GM12878 (cell line): ENCODE measurements at regions not wholly inside any gene's neighbourhood (a gene's known extent, or its start where the extent isn't known, plus 50 kb on each side); places are given as distances from the start of the nearest gene placed in this dataset.

Experiments
- ATAC-seq: fragments of 200-7000 bp; cut with Tn5 transposase; 3 replicates; pipeline ENCODE4 v1.9.1; 2020; ENCODE audit warnings: mild to moderate bottlenecking, moderate library complexity
- BruUV-seq: library from RNA; stranded (reverse); fragments of 400-500 nt; replicated peaks from 2 replicates; lab custom pipeline; 2021; lab: Mats Ljungman, UMichigan
- CTCF ChIA-PET: fragments of 300-600 bp; sonication (Branson Sonifier 250); formaldehyde crosslinking; extraction: SDS; loops from one replicate; lab custom pipeline; 2021; ENCODE audit warnings: inconsistent platforms; lab: Yijun Ruan, JAX
- POLR2A ChIA-PET: fragments of 350-600 bp; formaldehyde crosslinking; extraction: SDS; loops from one replicate; lab custom pipeline; 2021; ENCODE audit warnings: inconsistent platforms; lab: Charles Lee
- RAD21 ChIA-PET: fragments of 300-600 bp; sonication (Branson Sonifier 250); formaldehyde crosslinking; loops from one replicate; lab custom pipeline; 2023; ENCODE audit warnings: antibody characterized with exemption; ENCODE audit not compliant: unreplicated experiment; lab: Charles Lee
- SMC1A ChIA-PET: fragments of 300-600 bp; sonication (Branson Sonifier 250); formaldehyde crosslinking; loops from one replicate; lab custom pipeline; 2023; ENCODE audit not compliant: unreplicated experiment, uncharacterized antibody; lab: Charles Lee
- DNase-seq: peaks from one replicate; pipeline ENCODE4 v3.0.0-alpha.2; 2011; ENCODE audit warnings: low read depth, low spot score
- FAIRE-seq: peaks from 3 replicates; lab custom pipeline; 2011; peaks lifted over from hg19 to GRCh38; lab: Jason Lieb, UNC
- H2AFZ ChIP-seq: 2 replicates; pipeline ENCODE4 v1.6.0; 2011; ENCODE audit warnings: low read depth, low read length, control low read depth; ENCODE audit not compliant: control insufficient read depth
- H3K27ac ChIP-seq: 2 replicates; pipeline ENCODE4 v1.5.1; 2011; ENCODE audit warnings: control low read depth; ENCODE audit not compliant: control insufficient read depth, insufficient read depth
- H3K27me3 ChIP-seq, 2 experiments: replicated peaks in 1 of 2; 2 replicates each; pipeline versions ENCODE4 v1.6.0 to v1.6.1; 2011; ENCODE audit warnings: low read length in 1 of 2; ENCODE audit not compliant: control insufficient read depth in 2 of 2, insufficient read depth in 2 of 2
- H3K36me3 ChIP-seq, 2 experiments: 2 replicates each; pipeline ENCODE4 v1.5.1; 2011; ENCODE audit warnings: low read length in 1 of 2; ENCODE audit not compliant: control insufficient read depth in 2 of 2, insufficient read depth in 2 of 2
- H3K4me1 ChIP-seq: 2 replicates; pipeline ENCODE4 v1.6.1; 2011; ENCODE audit warnings: mild to moderate bottlenecking, low read length, moderate library complexity, mixed read lengths; ENCODE audit not compliant: control insufficient read depth, insufficient read depth
- H3K4me2 ChIP-seq: 2 replicates; pipeline ENCODE4 v1.6.0; 2011; ENCODE audit warnings: control low read depth; ENCODE audit not compliant: control insufficient read depth, insufficient read depth
- H3K4me3 ChIP-seq: fragments of 200-600 bp; sonication (generic); 2 replicates; pipeline ENCODE4 v1.5.1; 2016
- H3K79me2 ChIP-seq: 2 replicates; pipeline ENCODE4 v1.6.0; 2011; ENCODE audit warnings: low read length; ENCODE audit not compliant: control insufficient read depth, insufficient read depth
- H3K9ac ChIP-seq: 2 replicates; pipeline ENCODE4 v1.8.0; 2011; ENCODE audit warnings: low read length, control low read depth, mixed read lengths; ENCODE audit not compliant: control insufficient read depth, insufficient read depth
- H3K9me3 ChIP-seq: replicated peaks from 3 replicates; pipeline ENCODE4 v1.5.1; 2011; ENCODE audit warnings: mild to moderate bottlenecking, low read length; ENCODE audit not compliant: control insufficient read depth, insufficient read depth
- H4K20me1 ChIP-seq: 2 replicates; pipeline ENCODE4 v1.6.0; 2011; ENCODE audit not compliant: control insufficient read depth, insufficient read depth
- CBFB ChIP-seq: IDR thresholded peaks from 2 replicates; pipeline ENCODE4 v1.6.1; 2016; ENCODE audit warnings: antibody characterized with exemption, low read depth
- CREM ChIP-seq: IDR thresholded peaks from 2 replicates; pipeline ENCODE4 v1.6.1; 2014; ENCODE audit warnings: antibody characterized with exemption, low read depth
- EP300 ChIP-seq, 2 experiments: fragments of 150-350 bp in 1 of 2; IDR thresholded peaks; 2 replicates each; pipeline ENCODE4 v1.6.1; 2011 to 2012; ENCODE audit warnings: low read depth in 2 of 2, low read length in 2 of 2, borderline replicate concordance in 1 of 2, improper control_type of control experiment in 1 of 2, inconsistent platforms in 1 of 2; ENCODE audit not compliant: control insufficient read depth in 1 of 2
- GATAD2B ChIP-seq: fragments of 450-650 bp; conservative IDR thresholded peaks from 2 replicates; pipeline ENCODE4 v1.6.1; 2017; ENCODE audit warnings: low read depth, mild to moderate bottlenecking, moderate library complexity
- JUND ChIP-seq: IDR thresholded peaks from 2 replicates; pipeline ENCODE4 v1.6.1; 2012; ENCODE audit warnings: low read depth, mild to moderate bottlenecking, low read length, improper control_type of control experiment, moderate library complexity
- KLF5 ChIP-seq: fragments of 450-650 bp; IDR thresholded peaks from 2 replicates; pipeline ENCODE4 v1.6.1; 2014; ENCODE audit warnings: mild to moderate bottlenecking; ENCODE audit not compliant: partially characterized antibody
- MEF2B ChIP-seq: fragments of 450-650 bp; IDR thresholded peaks from 2 replicates; pipeline ENCODE4 v1.6.1; 2018; ENCODE audit warnings: mild to moderate bottlenecking, moderate library complexity; ENCODE audit not compliant: partially characterized antibody, poor library complexity, severe bottlenecking
- POLR2AphosphoS5 ChIP-seq: IDR thresholded peaks from 2 replicates; pipeline ENCODE4 v1.6.1; 2011; ENCODE audit warnings: mild to moderate bottlenecking, low read length, inconsistent platforms
- RCOR1 ChIP-seq: conservative IDR thresholded peaks from 2 replicates; pipeline ENCODE4 v1.6.1; 2012; ENCODE audit warnings: low read depth, low read length, improper control_type of control experiment
- SREBF1 ChIP-seq: IDR thresholded peaks from 2 replicates; pipeline ENCODE4 v1.6.1; 2012; ENCODE audit warnings: mild to moderate bottlenecking, low read length
- SREBF2 ChIP-seq: IDR thresholded peaks from 2 replicates; pipeline ENCODE4 v1.6.1; 2012; ENCODE audit warnings: mild to moderate bottlenecking, low read length
- TAF1 ChIP-seq: IDR thresholded peaks from 2 replicates; pipeline ENCODE4 v1.6.1; 2011; ENCODE audit warnings: mild to moderate bottlenecking, low read depth, low read length, borderline replicate concordance
- ZNF24 ChIP-seq: fragments of 450-650 bp; IDR thresholded peaks from 2 replicates; pipeline ENCODE4 v1.6.1; 2017; ENCODE audit warnings: antibody characterized with exemption, mild to moderate bottlenecking
- WGBS: methylation state at CpG from one replicate; pipeline ENCODE4 v1.1.6; 2016; ENCODE audit warnings: low lambda C conversion rate; ENCODE audit not compliant: insufficient replicate concordance, insufficient coverage; ENCODE audit errors: missing lambda C conversion rate; 5-methylcytosine and 5-hydroxymethylcytosine counted together
- in situ Hi-C: fragments of 300-500 bp; cut with MboI; formaldehyde crosslinking; loops from 9 replicates; pipeline ENCODE4 v1.14.3; 2018; ENCODE audit warnings: mixed read lengths
- intact Hi-C: fragments of 100-400 bp; cut with micrococcal nuclease; formaldehyde crosslinking; loops from one replicate; pipeline ENCODE4 v1.14.2; 2022; ENCODE audit not compliant: unreplicated experiment
- TF ChIP-seq, protein P1 (sequence below): fragments of 150-350 bp; IDR thresholded peaks from 2 replicates; pipeline ENCODE4 v1.6.1; 2014; ENCODE audit warnings: mild to moderate bottlenecking, low read depth, low read length

DNA sequence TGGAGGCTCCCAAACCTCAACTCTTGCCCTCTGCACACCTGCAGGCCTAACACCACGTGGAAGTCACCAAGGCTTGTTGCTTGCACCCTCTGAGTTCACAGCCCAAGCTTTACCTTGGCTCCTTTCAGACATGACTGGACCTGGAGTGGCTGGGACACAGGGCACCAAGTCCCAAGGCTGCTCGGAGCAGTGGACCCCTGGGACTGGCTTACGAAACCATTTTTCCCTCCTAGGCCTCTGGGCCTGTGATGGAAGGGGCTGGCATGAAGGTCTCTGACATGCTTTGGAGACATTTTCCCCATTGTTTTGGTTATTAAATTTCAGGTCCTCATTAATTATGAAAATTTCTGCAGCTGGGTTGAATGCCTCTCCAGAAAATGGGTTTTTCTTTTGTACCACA, 994.4 kb upstream of the NUDT12 start:
- Histone ChIP-seq H3K27me3 (no peaks in the 10 kb centered on the region), H4K20me1 (no peaks in the 10 kb centered on the region), H3K36me3 (no peaks in the 10 kb centered on the region), H3K9ac (no peak overlapping the region), H3K27ac (no peak overlapping the region), H3K9me3 (no peaks in the 10 kb centered on the region), H2AFZ (no peak overlapping the region), H3K79me2 (no peaks in the 10 kb centered on the region), H3K4me3 (no peak overlapping the region)
- no peak for ATAC-seq
- WGBS: 20% methylated on average over 3 of the region's 3 CpGs
- ChIA-PET POLR2A (no interaction called here), SMC1A (no interaction called here), RAD21 (no interaction called here), CTCF (no interaction called here)
- DNase-seq: no peak
- BruUV-seq: no TSS peak
- FAIRE-seq: no peak
- in situ Hi-C loops: no loop called here
- TF ChIP-seq RCOR1 (no peak), KLF5 (no peak), ZNF24 (no peak), CBFB (no peak), SREBF1 (no peak), SREBF2 (no peak), CREM (no peak), GATAD2B (no peak), POLR2AphosphoS5 (no peak), JUND (no peak), TAF1 (no peak), MEF2B (no peak), EP300 (IDR thresholded peaks at IDR 0.05; ENCODE audit: borderline replicate concordance in 1 of 2, control insufficient read depth in 1 of 2, low read depth in 2 of 2, low read length in 2 of 2) (no peak)
- TF ChIP-seq, protein P1, sequence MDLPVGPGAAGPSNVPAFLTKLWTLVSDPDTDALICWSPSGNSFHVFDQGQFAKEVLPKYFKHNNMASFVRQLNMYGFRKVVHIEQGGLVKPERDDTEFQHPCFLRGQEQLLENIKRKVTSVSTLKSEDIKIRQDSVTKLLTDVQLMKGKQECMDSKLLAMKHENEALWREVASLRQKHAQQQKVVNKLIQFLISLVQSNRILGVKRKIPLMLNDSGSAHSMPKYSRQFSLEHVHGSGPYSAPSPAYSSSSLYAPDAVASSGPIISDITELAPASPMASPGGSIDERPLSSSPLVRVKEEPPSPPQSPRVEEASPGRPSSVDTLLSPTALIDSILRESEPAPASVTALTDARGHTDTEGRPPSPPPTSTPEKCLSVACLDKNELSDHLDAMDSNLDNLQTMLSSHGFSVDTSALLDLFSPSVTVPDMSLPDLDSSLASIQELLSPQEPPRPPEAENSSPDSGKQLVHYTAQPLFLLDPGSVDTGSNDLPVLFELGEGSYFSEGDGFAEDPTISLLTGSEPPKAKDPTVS: no peak
- TF ChIP-seq, all 136 proteins: peak for 0
- intact Hi-C loops: no loop called here
- no peak overlapping the region for H3K4me2 ChIP-seq
- H3K4me1 ChIP-seq: no peaks in the 10 kb centered on the region
